BJ (cell line): ENCODE measurements at regions not wholly inside any gene's neighbourhood (a gene's known extent, or its start where the extent isn't known, plus 50 kb on each side); places are given as distances from the start of the nearest gene placed in this dataset.
"Not testable (repeated sequence)": the region's sequence is repeated elsewhere in the genome, so short reads cannot be mapped to it uniquely, and the experiment has no call there.

Experiments
- CTCF ChIA-PET: fragments of 350-600 bp; formaldehyde crosslinking; extraction: SDS; loops from one replicate; lab custom pipeline; 2021; ENCODE audit warnings: antibody characterized with exemption, inconsistent platforms; lab: Yijun Ruan, JAX
- POLR2A ChIA-PET: fragments of 300-600 bp; sonication (Branson Sonifier 250); formaldehyde crosslinking; extraction: SDS; loops from one replicate; lab custom pipeline; 2021; ENCODE audit warnings: antibody characterized with exemption; lab: Charles Lee
- DNase-seq: peaks from one replicate; pipeline ENCODE4 v3.0.0-alpha.2; 2011; ENCODE audit warnings: low read depth
- H3K27me3 ChIP-seq: 2 replicates; pipeline ENCODE4 v1.6.0; 2011; ENCODE audit warnings: low read length; ENCODE audit not compliant: control insufficient read depth, insufficient read depth
- H3K36me3 ChIP-seq: 2 replicates; pipeline ENCODE4 v1.5.1; 2011; ENCODE audit warnings: low read length; ENCODE audit not compliant: control insufficient read depth, insufficient read depth
- H3K4me3 ChIP-seq: 2 replicates; pipeline ENCODE4 v1.5.1; 2011; ENCODE audit warnings: low read depth, mild to moderate bottlenecking, control low read depth, low read length
- TF ChIP-seq, protein P1 (sequence below): IDR thresholded peaks from 2 replicates; pipeline ENCODE4 v1.5.1; 2011; ENCODE audit warnings: low read depth, mild to moderate bottlenecking, control low read depth, inconsistent platforms, low read length, moderate library complexity; ENCODE audit not compliant: insufficient read depth

DNA sequence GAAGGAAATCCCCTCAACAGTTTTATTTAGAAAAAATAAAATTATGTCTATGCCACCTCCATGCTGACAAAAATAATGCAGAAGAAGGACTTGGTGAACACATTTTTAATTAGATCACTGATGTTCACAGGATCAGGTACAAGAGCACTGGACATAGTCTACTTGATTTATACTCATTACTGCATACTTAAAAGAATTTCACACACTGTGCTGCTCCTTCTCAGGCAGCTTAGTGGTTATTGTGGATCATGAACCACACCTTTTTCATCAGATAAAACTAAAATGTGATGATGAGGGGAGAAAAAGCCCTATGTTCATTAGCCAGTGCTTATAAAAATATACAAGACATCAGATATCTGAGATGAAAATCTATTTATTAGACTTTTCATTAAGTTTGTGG lies 103.3 kb upstream of the DPH5 start:
- POLR2A ChIA-PET, result no interaction called here
- H3K27me3 ChIP-seq, result no peaks in the 10 kb centered on the region
- no peak for DNase-seq
- TF ChIP-seq, protein P1, sequence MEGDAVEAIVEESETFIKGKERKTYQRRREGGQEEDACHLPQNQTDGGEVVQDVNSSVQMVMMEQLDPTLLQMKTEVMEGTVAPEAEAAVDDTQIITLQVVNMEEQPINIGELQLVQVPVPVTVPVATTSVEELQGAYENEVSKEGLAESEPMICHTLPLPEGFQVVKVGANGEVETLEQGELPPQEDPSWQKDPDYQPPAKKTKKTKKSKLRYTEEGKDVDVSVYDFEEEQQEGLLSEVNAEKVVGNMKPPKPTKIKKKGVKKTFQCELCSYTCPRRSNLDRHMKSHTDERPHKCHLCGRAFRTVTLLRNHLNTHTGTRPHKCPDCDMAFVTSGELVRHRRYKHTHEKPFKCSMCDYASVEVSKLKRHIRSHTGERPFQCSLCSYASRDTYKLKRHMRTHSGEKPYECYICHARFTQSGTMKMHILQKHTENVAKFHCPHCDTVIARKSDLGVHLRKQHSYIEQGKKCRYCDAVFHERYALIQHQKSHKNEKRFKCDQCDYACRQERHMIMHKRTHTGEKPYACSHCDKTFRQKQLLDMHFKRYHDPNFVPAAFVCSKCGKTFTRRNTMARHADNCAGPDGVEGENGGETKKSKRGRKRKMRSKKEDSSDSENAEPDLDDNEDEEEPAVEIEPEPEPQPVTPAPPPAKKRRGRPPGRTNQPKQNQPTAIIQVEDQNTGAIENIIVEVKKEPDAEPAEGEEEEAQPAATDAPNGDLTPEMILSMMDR, result no peak
- no peak overlapping the region for H3K4me3 ChIP-seq
- no peaks in the 10 kb centered on the region for H3K36me3 ChIP-seq
- CTCF ChIA-PET, result interaction anchor here (1.0 to 1.5 kb wide), 3 partner anchors 58 to 159 kb away, joined by 3 to 5 read pairs (median 4); no protein-coding TSS in a partner anchor

DNA sequence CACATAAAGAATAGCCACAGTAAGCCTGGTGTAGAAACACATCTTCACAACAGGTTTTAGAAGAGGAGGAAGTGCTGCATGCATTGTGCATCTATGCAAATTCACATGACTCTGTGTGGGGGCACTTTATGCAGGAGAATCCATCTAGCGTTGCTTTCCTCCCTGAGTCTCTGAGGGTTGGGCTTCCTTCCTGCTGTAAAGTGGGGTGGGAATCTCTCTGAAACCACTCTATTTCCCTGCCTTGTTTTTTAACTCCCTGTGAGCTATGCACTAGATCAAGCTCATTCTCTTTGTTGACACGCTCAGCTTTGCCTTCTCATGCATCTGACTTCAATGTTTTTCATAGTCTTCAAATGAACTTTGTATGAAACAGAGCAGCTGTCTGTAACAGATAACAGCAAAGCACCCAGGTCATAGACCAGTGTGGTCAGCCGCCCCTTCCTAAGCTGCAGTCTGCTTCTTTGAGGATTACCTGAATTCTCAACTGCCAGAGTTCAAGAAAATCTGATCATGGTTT lies 102.7 kb upstream of the DPH5 start:
- H3K27me3 ChIP-seq, result no peaks in the 10 kb centered on the region
- CTCF ChIA-PET, result interaction anchor here (0.6 to 1.0 kb wide), 2 partner anchors 25 to 110 kb away, joined by 3 to 5 read pairs; no protein-coding TSS in a partner anchor
- H3K36me3 ChIP-seq, result no peaks in the 10 kb centered on the region
- TF ChIP-seq, protein P1, result no peak
- no peak overlapping the region for H3K4me3 ChIP-seq
- DNase-seq, result no peak
- POLR2A ChIA-PET, result no interaction called here

DNA sequence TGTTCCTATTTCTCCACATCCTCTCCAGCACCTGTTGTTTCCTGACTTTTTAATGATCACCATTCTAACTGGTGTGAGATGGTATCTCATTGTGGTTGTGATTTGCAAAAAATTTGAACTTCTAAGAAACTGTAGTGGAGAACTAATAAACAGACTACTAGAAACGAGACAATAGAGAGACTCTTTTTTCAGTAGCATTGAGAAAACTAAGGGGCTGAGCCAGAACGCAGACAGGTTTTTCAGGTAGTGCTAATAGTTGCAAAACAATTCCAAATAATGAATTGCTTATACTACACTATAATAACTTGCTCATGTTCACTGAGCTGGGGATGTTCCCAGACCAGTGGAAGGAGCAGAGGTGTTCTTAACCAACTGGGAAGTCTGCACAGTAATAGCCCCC lies 98.8 kb upstream of the DPH5 start:
- H3K27me3 ChIP-seq, result no peaks in the 10 kb centered on the region
- ChIA-PET CTCF (interaction anchor here (2.0 kb wide), 1 partner anchor 114 kb away, joined by 5 read pairs; no protein-coding TSS in a partner anchor), POLR2A (no interaction called here)
- TF ChIP-seq, protein P1, result no peak
- DNase-seq, result no peak
- H3K4me3 ChIP-seq, result no peak overlapping the region
- H3K36me3 ChIP-seq, result no peaks in the 10 kb centered on the region

DNA sequence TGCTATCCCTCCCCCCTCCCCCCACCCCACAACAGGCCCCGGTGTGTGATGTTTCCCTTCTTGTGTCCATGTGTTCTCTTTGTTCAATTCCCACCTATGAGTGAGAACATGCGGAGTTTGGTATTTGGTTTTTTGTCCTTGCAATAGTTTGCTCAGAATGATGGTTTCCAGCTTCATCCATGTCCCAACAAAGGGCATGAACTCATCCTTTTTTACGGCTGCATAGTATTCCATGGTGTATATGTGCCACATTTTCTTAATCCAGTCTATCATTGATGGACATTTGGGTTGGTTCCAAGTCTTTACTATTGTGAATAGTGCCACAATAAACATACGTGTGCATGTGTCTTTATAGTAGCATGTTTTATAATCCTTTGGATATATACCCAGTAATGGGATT lies 98.3 kb upstream of the DPH5 start:
- DNase-seq, POLR2A ChIA-PET, H3K4me3 ChIP-seq, H3K27me3 ChIP-seq, CTCF ChIA-PET, H3K36me3 ChIP-seq: not testable (repeated sequence)

DNA sequence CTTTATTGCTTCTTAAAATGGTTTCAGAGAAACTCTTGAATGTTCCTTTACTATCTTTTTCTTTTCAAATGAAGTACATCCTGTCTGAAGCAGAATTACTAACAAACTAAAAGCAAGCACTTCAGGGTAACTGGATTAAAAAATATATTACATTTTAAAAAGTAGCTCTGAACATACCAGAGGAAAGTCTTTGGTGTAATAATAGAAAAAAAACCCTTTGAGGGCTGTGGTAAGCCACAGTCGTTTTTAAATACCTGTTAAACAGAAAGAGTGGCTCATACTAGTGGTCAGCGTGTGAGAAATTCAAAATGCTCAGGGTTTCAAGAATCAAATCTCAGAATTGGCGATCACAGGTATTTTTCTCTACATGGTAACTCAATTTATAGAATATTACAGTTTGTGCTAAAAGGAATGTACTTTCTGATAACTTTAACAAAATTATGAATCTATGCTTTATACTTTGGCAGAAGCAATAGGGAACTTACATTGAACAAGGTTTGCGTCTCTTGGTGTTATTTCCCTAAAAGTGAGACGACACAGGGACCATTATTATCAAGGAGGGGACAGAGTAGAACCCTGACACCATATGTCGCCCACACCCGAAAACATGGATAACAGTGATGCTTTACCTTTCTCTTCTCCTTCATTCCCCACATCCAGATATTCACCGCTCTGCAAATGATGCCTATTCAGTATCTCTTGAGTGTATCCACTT lies 97.0 kb upstream of the DPH5 start:
- TF ChIP-seq, protein P1, result no peak
- H3K4me3 ChIP-seq, result no peak overlapping the region
- CTCF ChIA-PET, result no interaction called here

More for the DNA sequence above, 97.0 kb upstream of the DPH5 start:
- POLR2A ChIA-PET, result no interaction called here
- Histone ChIP-seq H3K27me3 (no peaks in the 10 kb centered on the region), H3K36me3 (no peaks in the 10 kb centered on the region)
- no peak for DNase-seq
